GM12878 (cell line): ENCODE measurements at regions not wholly inside any gene's neighbourhood (a gene's known extent, or its start where the extent isn't known, plus 50 kb on each side); places are given as distances from the start of the nearest gene placed in this dataset.

Experiments used
- ATAC-seq: fragments of 200-7000 bp; cut with Tn5 transposase; 3 replicates; pipeline ENCODE4 v1.9.1; 2020; ENCODE audit warnings: mild to moderate bottlenecking, moderate library complexity
- BruUV-seq: library from RNA; stranded (reverse); fragments of 400-500 nt; replicated peaks from 2 replicates; lab custom pipeline; 2021; lab: Mats Ljungman, UMichigan
- CTCF ChIA-PET: fragments of 300-600 bp; sonication (Branson Sonifier 250); formaldehyde crosslinking; extraction: SDS; loops from one replicate; lab custom pipeline; 2021; ENCODE audit warnings: inconsistent platforms; lab: Yijun Ruan, JAX
- POLR2A ChIA-PET: fragments of 350-600 bp; formaldehyde crosslinking; extraction: SDS; loops from one replicate; lab custom pipeline; 2021; ENCODE audit warnings: inconsistent platforms; lab: Charles Lee
- RAD21 ChIA-PET: fragments of 300-600 bp; sonication (Branson Sonifier 250); formaldehyde crosslinking; loops from one replicate; lab custom pipeline; 2023; ENCODE audit warnings: antibody characterized with exemption; ENCODE audit not compliant: unreplicated experiment; lab: Charles Lee
- SMC1A ChIA-PET: fragments of 300-600 bp; sonication (Branson Sonifier 250); formaldehyde crosslinking; loops from one replicate; lab custom pipeline; 2023; ENCODE audit not compliant: unreplicated experiment, uncharacterized antibody; lab: Charles Lee
- DNase-seq: peaks from one replicate; pipeline ENCODE4 v3.0.0-alpha.2; 2011; ENCODE audit warnings: low read depth, low spot score
- FAIRE-seq: peaks from 3 replicates; lab custom pipeline; 2011; peaks lifted over from hg19 to GRCh38; lab: Jason Lieb, UNC
- H2AFZ ChIP-seq: 2 replicates; pipeline ENCODE4 v1.6.0; 2011; ENCODE audit warnings: low read depth, low read length, control low read depth; ENCODE audit not compliant: control insufficient read depth
- H3K27ac ChIP-seq: 2 replicates; pipeline ENCODE4 v1.5.1; 2011; ENCODE audit warnings: control low read depth; ENCODE audit not compliant: control insufficient read depth, insufficient read depth
- H3K27me3 ChIP-seq, 2 experiments: replicated peaks in 1 of 2; 2 replicates each; pipeline versions ENCODE4 v1.6.0 to v1.6.1; 2011; ENCODE audit warnings: low read length in 1 of 2; ENCODE audit not compliant: control insufficient read depth in 2 of 2, insufficient read depth in 2 of 2
- H3K36me3 ChIP-seq, 2 experiments: 2 replicates each; pipeline ENCODE4 v1.5.1; 2011; ENCODE audit warnings: low read length in 1 of 2; ENCODE audit not compliant: control insufficient read depth in 2 of 2, insufficient read depth in 2 of 2
- H3K4me1 ChIP-seq: 2 replicates; pipeline ENCODE4 v1.6.1; 2011; ENCODE audit warnings: mild to moderate bottlenecking, low read length, moderate library complexity, mixed read lengths; ENCODE audit not compliant: control insufficient read depth, insufficient read depth
- H3K4me2 ChIP-seq: 2 replicates; pipeline ENCODE4 v1.6.0; 2011; ENCODE audit warnings: control low read depth; ENCODE audit not compliant: control insufficient read depth, insufficient read depth
- H3K4me3 ChIP-seq: fragments of 200-600 bp; sonication (generic); 2 replicates; pipeline ENCODE4 v1.5.1; 2016
- H3K79me2 ChIP-seq: 2 replicates; pipeline ENCODE4 v1.6.0; 2011; ENCODE audit warnings: low read length; ENCODE audit not compliant: control insufficient read depth, insufficient read depth
- H3K9ac ChIP-seq: 2 replicates; pipeline ENCODE4 v1.8.0; 2011; ENCODE audit warnings: low read length, control low read depth, mixed read lengths; ENCODE audit not compliant: control insufficient read depth, insufficient read depth
- H3K9me3 ChIP-seq: replicated peaks from 3 replicates; pipeline ENCODE4 v1.5.1; 2011; ENCODE audit warnings: mild to moderate bottlenecking, low read length; ENCODE audit not compliant: control insufficient read depth, insufficient read depth
- H4K20me1 ChIP-seq: 2 replicates; pipeline ENCODE4 v1.6.0; 2011; ENCODE audit not compliant: control insufficient read depth, insufficient read depth
- ASH2L ChIP-seq: fragments of 300-600, 200-600 bp; sonication (generic); IDR thresholded peaks from 2 replicates; pipeline ENCODE4 v1.6.1; 2017; ENCODE audit warnings: low read depth, mild to moderate bottlenecking, borderline replicate concordance
- BRCA1 ChIP-seq: IDR thresholded peaks from 2 replicates; pipeline ENCODE4 v1.6.1; 2011; ENCODE audit warnings: low read depth, low read length, improper control_type of control experiment
- DPF2 ChIP-seq: fragments of 450-650 bp; IDR thresholded peaks from 2 replicates; pipeline ENCODE4 v1.6.1; 2017; ENCODE audit warnings: mild to moderate bottlenecking
- EGR1 ChIP-seq, 2 experiments: IDR thresholded peaks; 1 replicate in 1 of 2; 2 replicates in 1 of 2; pipeline ENCODE4 v1.6.1; 2011 to 2012; ENCODE audit warnings: low read depth in 2 of 2, low read length in 2 of 2, borderline replicate concordance in 1 of 2, mild to moderate bottlenecking in 1 of 2, moderate library complexity in 1 of 2
- ESRRA ChIP-seq: IDR thresholded peaks from 2 replicates; pipeline ENCODE4 v1.6.1; 2012; ENCODE audit warnings: mild to moderate bottlenecking, low read length, improper control_type of control experiment
- HDGF ChIP-seq: fragments of 450-650 bp; IDR thresholded peaks from 2 replicates; pipeline ENCODE4 v1.6.1; 2016; ENCODE audit warnings: antibody characterized with exemption
- JUNB ChIP-seq: IDR thresholded peaks from 2 replicates; pipeline ENCODE4 v1.6.1; 2016; ENCODE audit warnings: antibody characterized with exemption, mild to moderate bottlenecking
- MTA3 ChIP-seq: IDR thresholded peaks from 2 replicates; pipeline ENCODE4 v1.6.1; 2012; ENCODE audit warnings: low read length, inconsistent platforms, borderline replicate concordance
- NR2C1 ChIP-seq: fragments of 450-650 bp; IDR thresholded peaks from 2 replicates; pipeline ENCODE4 v1.6.1; 2017; ENCODE audit warnings: antibody characterized with exemption, mild to moderate bottlenecking, moderate library complexity
- RCOR1 ChIP-seq: conservative IDR thresholded peaks from 2 replicates; pipeline ENCODE4 v1.6.1; 2012; ENCODE audit warnings: low read depth, low read length, improper control_type of control experiment
- TARDBP ChIP-seq: IDR thresholded peaks from 2 replicates; pipeline ENCODE4 v1.6.1; 2016; ENCODE audit warnings: borderline replicate concordance
- ZSCAN29 ChIP-seq: fragments of 450-650 bp; IDR thresholded peaks from 2 replicates; pipeline ENCODE4 v1.6.1; 2017; ENCODE audit warnings: mild to moderate bottlenecking, moderate library complexity
- whole genome bisulfite sequencing: methylation state at CpG from one replicate; pipeline ENCODE4 v1.1.6; 2016; ENCODE audit warnings: low lambda C conversion rate; ENCODE audit not compliant: insufficient replicate concordance, insufficient coverage; ENCODE audit errors: missing lambda C conversion rate; 5-methylcytosine and 5-hydroxymethylcytosine counted together
- in situ Hi-C: fragments of 300-500 bp; cut with MboI; formaldehyde crosslinking; loops from 9 replicates; pipeline ENCODE4 v1.14.3; 2018; ENCODE audit warnings: mixed read lengths
- intact Hi-C: fragments of 100-400 bp; cut with micrococcal nuclease; formaldehyde crosslinking; loops from one replicate; pipeline ENCODE4 v1.14.2; 2022; ENCODE audit not compliant: unreplicated experiment
- TF ChIP-seq, protein P1 (sequence below): fragments of 450-650 bp; IDR thresholded peaks from 2 replicates; pipeline ENCODE4 v1.6.1; 2014; ENCODE audit warnings: mild to moderate bottlenecking
- TF ChIP-seq, protein P2 (sequence below): IDR thresholded peaks from 2 replicates; pipeline ENCODE4 v1.6.1; 2012; ENCODE audit warnings: mild to moderate bottlenecking, low read depth, low read length
- TF ChIP-seq, protein P3 (sequence below): fragments of 450-650 bp; formaldehyde crosslinking; IDR thresholded peaks from 2 replicates; pipeline ENCODE4 v1.5.0; 2022; ENCODE audit warnings: mild to moderate bottlenecking, missing genetic modification characterization
- TF ChIP-seq, protein P4 (sequence below): fragments of 150-350 bp; IDR thresholded peaks from 2 replicates; pipeline ENCODE4 v1.6.1; 2014; ENCODE audit warnings: mild to moderate bottlenecking, low read depth, low read length

DNA sequence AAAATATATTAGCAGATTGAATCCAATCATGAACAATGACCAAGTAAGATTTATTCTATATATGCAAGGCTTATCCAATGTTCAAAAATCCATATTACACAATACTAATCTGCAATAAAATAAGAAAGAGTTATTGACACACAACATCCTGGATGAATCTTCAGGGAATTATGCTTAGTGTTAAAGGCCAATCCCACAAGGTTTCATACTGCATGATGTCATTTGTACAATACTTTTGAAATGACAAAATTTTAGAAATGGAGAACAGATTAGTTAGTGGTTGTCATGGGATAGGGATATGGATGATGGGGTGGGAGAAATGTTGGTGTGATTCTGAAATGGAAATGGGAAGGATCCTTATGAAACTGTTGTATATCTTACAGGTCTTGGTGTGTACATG, 425.7 kb downstream of the SIPA1L2 start (continued):
- TF ChIP-seq DPF2 (no peak), JUNB (no peak)

DNA sequence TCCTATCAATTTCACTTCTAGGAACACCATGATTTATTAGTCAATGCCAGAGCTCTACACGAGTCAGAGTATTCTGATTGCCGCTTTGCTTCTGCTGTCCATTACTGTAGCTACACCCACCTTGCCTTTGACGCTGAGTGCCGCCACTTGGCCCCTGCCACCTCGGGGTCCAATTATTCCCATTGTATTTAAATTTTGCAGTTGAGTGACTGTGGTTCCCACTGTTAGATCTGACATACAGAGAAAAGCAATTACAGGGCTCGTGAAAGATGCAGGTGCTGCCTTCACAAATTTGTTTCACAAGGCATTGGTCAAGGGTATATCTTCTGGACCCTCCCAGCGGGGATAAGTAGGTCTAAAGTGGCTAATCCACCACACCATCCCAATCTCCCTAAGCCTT, 428.9 kb downstream of the SIPA1L2 start:
- Histone ChIP-seq H3K4me2 (no peak overlapping the region), H2AFZ (no peak overlapping the region), H3K4me1 (no peaks in the 10 kb centered on the region), H4K20me1 (no peaks in the 10 kb centered on the region), H3K9me3 (no peaks in the 10 kb centered on the region), H3K9ac (no peak overlapping the region), H3K36me3 (no peaks in the 10 kb centered on the region), H3K4me3 (no peak overlapping the region), H3K27me3 (no peaks in the 10 kb centered on the region), H3K79me2 (no peaks in the 10 kb centered on the region), H3K27ac (no peak overlapping the region)
- ChIA-PET SMC1A (no interaction called here), CTCF (interaction anchor here (1.1 kb wide), 1 partner anchor 11 kb away, joined by 3 read pairs; no protein-coding TSS in a partner anchor), RAD21 (no interaction called here), POLR2A (no interaction called here)
- no TSS peak for BruUV-seq
- WGBS: 25% methylated on average over 7 of the region's 7 CpGs
- DNase-seq (no peak), ATAC-seq (no peak), FAIRE-seq (no peak)
- intact Hi-C loops (no loop called here), in situ Hi-C loops (no loop called here)
- no peak for TF ChIP-seq TARDBP
- TF ChIP-seq MTA3: no peak
- TF ChIP-seq, protein P1, sequence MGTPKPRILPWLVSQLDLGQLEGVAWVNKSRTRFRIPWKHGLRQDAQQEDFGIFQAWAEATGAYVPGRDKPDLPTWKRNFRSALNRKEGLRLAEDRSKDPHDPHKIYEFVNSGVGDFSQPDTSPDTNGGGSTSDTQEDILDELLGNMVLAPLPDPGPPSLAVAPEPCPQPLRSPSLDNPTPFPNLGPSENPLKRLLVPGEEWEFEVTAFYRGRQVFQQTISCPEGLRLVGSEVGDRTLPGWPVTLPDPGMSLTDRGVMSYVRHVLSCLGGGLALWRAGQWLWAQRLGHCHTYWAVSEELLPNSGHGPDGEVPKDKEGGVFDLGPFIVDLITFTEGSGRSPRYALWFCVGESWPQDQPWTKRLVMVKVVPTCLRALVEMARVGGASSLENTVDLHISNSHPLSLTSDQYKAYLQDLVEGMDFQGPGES: no peak
- TF ChIP-seq HDGF: no peak
- TF ChIP-seq ASH2L: no peak
- TF ChIP-seq, protein P2, sequence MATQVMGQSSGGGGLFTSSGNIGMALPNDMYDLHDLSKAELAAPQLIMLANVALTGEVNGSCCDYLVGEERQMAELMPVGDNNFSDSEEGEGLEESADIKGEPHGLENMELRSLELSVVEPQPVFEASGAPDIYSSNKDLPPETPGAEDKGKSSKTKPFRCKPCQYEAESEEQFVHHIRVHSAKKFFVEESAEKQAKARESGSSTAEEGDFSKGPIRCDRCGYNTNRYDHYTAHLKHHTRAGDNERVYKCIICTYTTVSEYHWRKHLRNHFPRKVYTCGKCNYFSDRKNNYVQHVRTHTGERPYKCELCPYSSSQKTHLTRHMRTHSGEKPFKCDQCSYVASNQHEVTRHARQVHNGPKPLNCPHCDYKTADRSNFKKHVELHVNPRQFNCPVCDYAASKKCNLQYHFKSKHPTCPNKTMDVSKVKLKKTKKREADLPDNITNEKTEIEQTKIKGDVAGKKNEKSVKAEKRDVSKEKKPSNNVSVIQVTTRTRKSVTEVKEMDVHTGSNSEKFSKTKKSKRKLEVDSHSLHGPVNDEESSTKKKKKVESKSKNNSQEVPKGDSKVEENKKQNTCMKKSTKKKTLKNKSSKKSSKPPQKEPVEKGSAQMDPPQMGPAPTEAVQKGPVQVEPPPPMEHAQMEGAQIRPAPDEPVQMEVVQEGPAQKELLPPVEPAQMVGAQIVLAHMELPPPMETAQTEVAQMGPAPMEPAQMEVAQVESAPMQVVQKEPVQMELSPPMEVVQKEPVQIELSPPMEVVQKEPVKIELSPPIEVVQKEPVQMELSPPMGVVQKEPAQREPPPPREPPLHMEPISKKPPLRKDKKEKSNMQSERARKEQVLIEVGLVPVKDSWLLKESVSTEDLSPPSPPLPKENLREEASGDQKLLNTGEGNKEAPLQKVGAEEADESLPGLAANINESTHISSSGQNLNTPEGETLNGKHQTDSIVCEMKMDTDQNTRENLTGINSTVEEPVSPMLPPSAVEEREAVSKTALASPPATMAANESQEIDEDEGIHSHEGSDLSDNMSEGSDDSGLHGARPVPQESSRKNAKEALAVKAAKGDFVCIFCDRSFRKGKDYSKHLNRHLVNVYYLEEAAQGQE: no peak
- no peak for TF ChIP-seq EGR1 (IDR thresholded peaks at IDR 0.05; ENCODE audit: borderline replicate concordance in 1 of 2, low read depth in 2 of 2, low read length in 2 of 2)
- no peak for TF ChIP-seq NR2C1
- TF ChIP-seq, protein P3, sequence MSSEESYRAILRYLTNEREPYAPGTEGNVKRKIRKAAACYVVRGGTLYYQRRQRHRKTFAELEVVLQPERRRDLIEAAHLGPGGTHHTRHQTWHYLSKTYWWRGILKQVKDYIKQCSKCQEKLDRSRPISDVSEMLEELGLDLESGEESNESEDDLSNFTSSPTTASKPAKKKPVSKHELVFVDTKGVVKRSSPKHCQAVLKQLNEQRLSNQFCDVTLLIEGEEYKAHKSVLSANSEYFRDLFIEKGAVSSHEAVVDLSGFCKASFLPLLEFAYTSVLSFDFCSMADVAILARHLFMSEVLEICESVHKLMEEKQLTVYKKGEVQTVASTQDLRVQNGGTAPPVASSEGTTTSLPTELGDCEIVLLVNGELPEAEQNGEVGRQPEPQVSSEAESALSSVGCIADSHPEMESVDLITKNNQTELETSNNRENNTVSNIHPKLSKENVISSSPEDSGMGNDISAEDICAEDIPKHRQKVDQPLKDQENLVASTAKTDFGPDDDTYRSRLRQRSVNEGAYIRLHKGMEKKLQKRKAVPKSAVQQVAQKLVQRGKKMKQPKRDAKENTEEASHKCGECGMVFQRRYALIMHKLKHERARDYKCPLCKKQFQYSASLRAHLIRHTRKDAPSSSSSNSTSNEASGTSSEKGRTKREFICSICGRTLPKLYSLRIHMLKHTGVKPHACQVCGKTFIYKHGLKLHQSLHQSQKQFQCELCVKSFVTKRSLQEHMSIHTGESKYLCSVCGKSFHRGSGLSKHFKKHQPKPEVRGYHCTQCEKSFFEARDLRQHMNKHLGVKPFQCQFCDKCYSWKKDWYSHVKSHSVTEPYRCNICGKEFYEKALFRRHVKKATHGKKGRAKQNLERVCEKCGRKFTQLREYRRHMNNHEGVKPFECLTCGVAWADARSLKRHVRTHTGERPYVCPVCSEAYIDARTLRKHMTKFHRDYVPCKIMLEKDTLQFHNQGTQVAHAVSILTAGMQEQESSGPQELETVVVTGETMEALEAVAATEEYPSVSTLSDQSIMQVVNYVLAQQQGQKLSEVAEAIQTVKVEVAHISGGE (CRISPR knock-in tag): no peak
- no peak for TF ChIP-seq RCOR1
- TF ChIP-seq ESRRA: no peak
- TF ChIP-seq ZSCAN29: no peak
- no peak for TF ChIP-seq BRCA1
- TF ChIP-seq, protein P4, sequence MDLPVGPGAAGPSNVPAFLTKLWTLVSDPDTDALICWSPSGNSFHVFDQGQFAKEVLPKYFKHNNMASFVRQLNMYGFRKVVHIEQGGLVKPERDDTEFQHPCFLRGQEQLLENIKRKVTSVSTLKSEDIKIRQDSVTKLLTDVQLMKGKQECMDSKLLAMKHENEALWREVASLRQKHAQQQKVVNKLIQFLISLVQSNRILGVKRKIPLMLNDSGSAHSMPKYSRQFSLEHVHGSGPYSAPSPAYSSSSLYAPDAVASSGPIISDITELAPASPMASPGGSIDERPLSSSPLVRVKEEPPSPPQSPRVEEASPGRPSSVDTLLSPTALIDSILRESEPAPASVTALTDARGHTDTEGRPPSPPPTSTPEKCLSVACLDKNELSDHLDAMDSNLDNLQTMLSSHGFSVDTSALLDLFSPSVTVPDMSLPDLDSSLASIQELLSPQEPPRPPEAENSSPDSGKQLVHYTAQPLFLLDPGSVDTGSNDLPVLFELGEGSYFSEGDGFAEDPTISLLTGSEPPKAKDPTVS: no peak
